NCI-H2081 (cell line): ENCODE measurements at regions not wholly inside any gene's neighbourhood (a gene's known extent, or its start where the extent isn't known, plus 50 kb on each side); places are given as distances from the start of the nearest gene placed in this dataset.
"Not testable (repeated sequence)": the region's sequence is repeated elsewhere in the genome, so short reads cannot be mapped to it uniquely, and the experiment has no call there.

ENCODE experiments used
- DNase-seq, 2 experiments: peaks; one replicate each; lab custom pipeline; 2025; lab: John Stamatoyannopoulos, UW

DNA sequence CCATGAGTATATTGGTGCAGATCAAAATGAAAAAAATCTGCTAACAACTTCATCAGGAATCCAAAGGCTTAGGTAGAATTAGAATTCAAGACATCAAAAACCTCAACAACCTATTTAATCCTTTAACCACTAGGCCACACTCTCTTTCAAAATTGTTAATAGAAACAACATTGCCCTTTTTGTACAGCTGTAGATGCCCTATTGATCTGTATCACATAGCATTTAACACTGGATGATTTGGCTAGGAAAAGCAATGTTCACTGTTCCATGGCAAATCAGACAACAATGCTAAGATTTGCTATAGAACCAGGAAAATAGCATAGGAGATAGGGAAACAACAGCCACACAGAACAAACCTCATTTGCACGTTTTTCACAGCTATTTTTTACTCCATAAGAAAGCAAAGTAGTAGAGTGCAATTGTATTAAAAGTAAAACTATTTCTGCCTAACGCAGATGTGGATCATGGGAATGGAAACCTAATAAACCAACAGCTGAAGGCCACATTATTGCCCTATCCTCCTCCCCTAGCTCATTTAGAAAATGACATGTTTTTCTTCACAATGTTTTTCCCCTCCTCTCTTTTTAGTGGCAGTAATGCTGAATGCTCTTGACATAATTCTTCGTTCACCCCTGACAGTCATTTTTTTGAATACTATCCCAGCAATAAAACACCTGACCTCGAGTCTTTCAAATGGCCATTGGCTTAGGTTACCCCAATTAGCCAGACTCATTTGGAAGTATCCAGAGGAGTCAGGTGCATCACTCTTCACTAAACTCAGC lies 373.0 kb upstream of the CCNH start:
- no peak for DNase-seq

DNA sequence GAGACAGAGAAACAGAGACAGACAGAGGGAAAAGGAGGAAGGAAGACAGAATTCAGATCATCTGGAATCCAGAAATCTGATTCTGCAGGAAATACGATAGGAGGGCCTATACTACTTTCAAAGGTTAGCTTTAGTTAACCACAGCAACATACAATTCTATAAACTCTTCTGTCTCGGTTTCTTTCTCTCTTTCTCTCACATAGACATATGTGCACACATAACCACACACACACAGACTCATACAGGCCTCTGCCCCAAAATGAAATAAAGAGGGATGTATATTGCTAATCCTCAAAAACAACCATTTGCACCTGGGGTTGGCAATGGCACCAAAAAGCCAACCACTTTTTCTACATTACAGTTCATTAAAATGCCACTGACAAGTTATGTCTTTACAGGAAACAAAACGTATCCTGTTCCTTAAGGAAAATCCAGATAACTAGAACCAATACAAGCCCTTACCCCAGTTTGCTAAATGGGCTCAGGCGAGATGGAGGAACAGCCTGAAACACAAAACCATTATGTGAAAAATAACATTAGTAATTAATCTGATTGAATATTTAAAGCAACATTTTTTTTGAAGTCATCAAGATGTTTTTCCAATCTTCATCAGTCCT lies 372.3 kb upstream of the CCNH start:
- no peak for DNase-seq

DNA sequence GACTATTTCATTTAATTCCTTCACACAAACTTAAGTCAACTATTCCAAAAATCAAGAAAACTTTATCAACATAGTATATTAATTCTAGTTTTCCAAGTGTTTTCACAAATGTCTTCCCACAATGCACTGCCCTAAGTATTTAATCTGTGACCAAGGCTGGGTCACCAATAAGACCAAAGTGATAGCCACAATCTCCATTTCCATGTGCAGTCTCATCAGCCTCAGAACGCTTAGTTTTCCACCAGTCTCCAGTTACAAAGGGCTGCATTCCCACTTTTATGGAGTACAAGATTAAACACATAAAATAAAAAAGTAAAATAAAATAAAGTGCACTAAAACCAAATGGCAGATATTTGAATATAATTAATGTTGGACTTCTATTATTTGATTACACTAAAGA lies 371.6 kb upstream of the CCNH start:
- no peak for DNase-seq

DNA sequence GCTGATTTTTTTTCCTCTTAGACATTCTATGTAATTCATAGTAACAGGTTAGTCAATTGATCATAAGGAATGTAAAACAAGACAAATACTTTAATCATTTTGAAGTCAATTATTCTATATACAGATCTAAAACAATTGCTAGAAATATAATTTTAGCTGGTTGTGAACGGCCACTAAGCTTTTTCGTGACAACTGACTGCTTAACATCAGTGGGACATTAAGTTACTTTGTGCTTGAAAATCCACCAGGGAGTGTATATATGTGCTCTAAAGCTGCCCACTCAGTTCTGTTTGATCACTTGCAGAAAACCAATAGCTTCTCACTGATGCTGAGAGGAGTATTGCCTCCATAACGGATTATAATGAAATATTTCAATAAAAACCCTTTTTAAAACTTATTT lies 370.2 kb upstream of the CCNH start:
- DNase-seq, result no peak

DNA sequence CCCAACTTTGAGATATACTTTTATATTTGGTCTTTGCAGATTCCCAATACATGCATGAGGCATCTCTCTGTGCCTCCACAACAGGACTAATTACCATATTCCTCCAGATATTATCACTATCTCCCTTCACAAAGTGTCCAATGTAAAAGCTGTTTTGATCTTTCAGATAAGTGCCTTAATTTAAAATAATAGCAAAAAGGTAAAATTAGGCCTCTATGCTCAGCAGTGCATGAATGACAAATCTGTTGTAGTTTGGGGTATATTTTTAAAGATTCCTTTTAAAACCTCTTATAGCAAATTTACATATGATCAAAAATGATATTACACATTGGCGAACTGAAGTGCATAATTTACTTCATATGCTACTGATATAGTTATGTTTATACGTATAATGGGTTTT lies 369.2 kb upstream of the CCNH start:
- DNase-seq, result no peak

DNA sequence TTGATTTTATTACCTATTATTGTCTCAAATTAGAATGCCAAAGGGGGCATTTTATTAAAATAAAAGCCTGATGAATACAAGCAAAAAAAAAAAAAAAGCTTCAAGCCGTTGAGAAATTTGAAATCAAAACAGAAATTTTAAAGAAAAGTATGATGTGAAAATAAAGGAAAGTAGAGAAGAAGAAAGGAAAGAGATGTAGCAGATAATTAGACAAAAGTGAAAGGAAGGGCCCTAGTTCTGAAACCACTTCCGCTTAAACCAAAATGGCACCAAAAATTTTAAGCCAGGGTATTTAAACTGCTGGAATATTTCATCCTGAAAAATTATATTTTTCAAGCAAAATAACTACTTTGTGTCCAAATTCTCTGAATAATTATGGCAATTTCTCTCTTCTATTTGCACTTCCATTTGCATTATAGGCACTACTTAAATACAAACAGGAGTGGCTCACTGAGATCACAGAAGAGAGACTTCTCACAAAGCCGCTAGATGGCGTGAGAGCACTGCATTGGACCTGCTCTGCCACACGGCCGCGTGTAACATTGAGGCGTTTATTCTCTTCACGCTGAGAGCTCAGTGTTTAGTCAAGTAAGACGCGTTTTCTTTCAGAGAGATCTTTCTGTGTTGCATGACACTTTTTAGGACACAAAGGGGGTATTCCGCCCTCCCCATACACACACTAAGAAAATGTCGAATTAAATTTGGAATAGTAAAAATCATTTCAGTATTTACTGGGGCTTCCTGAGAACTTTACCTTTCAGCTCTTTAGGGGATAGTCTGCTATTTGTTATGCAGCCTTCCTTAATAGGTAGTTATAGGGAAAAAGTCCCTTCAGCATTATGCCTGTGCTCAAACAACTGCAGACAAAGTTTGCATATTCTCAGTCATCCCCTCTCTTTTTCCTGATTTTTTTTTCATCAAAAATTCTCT lies 368.4 kb upstream of the CCNH start:
- DNase-seq, result peak; percentile 83 to 88

DNA sequence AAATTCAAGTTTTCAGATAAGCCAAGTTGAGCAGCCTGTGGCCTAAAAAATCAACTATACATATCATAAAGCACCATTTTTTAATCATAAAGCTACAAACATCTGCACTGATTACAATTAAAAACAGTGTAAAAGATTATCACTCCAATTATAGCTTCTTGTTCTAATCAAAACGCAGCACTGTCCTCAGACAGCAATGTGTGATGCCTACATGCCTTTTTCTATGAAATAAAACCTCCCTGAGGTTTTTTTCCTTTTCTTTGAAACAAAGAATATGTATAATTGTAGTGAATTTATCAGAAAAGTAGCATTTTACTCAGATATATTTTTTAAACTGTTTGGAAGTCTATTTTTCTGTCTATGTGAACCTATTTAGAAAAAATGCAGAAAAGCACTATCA lies 366.1 kb upstream of the CCNH start:
- DNase-seq, result no peak

DNA sequence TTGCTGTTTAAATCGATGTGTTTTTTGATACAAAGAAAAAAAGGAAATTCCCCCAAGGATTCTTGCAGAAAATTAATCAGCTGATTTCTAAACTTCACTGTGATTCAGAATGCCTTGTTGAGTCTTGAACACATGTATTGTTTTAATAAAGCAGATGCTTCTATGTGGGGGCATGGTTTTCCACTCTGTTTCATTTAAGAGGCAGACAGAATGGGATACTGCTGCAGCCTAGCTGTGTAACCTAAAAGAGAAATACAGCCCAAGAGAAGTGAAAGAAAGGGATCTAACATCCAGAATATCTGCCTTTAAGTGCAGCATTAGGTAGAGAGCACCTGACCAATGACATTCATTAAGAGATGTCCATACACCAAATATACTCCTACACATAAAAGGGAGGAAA lies 365.1 kb upstream of the CCNH start:
- no peak for DNase-seq

DNA sequence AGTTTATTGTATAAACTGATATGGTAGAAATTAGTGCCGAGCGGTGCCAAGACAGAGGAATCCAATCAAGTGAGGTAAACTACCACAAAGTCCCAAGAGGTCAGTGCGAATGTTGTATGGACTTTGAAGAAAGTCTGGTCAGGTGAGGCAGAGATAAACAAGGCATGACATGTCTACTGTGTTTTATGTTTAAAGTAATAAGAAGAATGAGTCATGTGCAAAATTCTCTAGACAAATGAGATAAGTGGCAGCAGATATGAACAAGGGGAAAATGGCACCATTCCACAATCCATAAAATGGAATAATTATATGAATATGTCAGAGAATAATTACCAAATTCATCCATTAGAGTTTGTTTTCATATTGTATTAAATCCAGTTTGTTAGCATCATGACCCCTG lies 364.1 kb upstream of the CCNH start:
- DNase-seq, result no peak

DNA sequence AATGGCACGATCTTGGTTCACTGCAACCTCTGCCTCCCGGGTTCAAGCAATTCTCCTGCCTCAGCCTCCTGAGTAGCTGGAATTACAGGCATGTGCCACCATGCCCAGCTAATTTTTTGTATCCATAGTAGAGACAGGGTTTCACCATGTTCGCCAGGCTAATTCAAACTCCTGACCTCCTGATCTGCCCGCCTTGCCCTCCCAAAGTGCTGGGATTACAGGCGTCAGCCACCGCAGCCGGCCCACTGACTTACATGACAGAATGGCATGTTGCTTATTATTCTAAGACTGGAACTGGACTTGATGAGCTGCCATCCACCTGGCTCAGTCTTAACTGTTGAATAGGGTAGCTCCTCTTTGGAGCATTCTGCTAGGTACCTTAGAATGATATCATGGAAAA lies 363.6 kb upstream of the CCNH start:
- DNase-seq, result not testable (repeated sequence)

DNA sequence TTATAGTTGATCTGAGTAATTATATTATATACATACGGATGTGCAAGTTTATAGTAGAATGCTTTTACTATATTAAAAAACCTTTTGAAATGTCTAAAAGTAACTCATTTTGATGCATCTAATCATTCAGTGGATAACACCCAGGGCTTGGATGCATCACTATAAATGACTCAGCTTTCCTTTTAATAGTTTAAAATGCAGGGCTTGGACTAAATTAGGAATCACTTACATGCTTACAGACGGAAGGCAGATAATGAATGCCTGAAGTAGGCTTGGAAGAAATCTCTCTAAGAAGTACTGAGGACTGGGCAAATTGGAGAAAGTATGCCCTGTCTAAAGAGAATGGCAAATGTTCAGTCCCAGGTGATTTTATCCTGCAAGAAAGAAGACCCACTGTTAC lies 362.5 kb upstream of the CCNH start:
- no peak for DNase-seq

DNA sequence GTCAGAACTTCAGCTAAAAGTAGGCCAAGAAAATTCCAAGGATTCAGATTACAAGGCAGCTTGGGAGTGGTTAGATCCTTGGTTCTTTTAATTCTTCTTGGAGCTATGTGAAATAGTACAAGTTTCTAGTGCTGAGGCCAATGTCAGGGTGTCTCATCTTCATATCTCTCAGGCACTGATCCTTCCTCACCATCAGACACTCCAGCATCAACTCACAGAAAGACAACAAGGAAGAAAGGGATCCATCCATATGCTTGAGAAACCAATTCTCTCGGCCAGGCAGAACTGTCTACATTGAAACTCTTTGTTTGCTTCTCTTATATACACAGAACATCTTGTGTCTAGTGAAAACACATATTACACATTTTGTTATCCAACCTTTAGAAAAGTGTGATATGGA lies 362.1 kb upstream of the CCNH start:
- no peak for DNase-seq

DNA sequence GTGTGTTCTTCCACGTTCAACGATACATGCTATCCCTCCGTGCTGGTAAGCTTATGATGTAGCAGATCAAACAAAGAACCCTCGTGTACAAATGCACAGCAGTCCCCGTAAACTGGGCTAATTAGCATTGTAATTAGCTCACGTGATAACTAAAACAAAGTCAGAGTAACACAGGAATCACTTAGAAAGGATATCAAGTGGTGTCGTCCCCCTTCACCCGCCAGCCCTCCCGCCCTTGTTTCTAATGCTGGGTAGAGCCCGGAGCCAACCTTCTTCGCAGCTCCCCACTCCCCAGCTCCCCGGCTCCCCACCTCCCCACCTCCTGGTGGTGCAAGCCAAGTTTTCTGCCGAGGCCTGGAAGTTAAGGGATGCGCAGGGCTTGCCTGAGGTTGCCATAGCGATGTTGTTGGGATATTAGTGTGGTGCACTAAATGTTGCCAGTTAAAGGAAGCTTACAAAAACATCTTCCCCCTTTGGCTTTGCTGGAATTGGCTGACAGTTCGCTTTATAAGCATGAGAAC lies 357.9 kb upstream of the CCNH start:
- no peak for DNase-seq

DNA sequence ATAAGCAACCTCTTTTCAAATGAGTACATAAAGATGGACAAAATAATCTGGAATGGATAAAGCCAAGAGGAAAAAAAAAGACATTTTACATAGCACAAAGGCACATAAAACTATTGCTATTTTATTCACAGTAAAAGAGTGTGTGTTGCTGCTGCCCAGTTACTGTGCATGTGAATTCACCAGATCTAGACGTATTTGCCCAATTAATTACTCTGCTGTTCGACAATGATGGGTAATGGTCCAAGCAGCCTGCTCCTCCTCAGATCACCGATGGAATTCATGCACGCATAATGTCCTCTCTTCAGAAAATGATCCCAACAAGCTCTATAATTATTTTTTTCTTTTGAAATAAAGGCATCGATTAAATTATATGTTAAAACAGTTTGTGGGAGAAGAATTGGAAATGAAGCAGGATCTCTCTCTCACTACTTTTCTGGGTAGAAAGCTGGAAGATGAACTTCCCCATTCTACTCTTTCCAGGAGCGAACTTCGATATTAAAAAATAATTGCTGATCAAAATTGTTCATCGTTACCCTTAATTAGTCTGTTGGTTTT lies 357.4 kb upstream of the CCNH start:
- no peak for DNase-seq

DNA sequence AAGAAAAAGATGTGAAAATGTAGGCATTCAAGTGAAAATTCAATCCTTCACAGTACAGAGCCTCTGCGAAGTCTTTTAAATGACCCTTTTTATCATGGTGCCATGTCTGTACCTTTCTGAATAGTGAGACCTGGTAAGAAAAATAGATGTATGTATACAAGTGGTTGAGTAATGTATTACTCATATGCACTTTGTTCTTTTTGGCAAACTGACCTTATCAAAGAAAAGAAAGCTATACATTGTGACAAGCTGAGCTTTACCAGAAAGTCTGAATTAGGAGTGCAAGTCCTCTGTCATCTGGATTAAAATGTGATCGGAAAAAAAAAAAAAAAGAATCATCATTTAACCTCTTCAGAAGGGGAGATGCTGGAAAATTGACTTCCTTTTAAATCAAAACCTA lies 356.4 kb upstream of the CCNH start:
- no peak for DNase-seq

DNA sequence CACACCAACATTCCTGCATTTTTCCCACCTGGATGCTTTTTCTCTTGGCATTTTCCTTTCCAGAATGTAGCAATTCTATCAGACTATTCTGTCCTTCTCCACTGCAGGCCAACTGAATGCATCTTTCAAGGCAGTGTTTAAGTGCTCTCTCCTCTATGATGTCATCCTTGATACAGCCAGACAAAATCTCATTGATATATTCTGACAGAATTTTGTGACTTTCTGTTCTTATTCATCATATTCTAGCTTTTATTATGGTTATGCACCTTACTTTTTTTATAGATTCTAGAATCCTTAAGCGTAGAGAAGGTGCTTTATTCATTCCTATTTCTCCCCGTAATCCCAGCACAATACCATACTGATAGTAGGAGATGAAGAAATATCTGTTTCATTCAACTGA lies 355.5 kb upstream of the CCNH start:
- no peak for DNase-seq

DNA sequence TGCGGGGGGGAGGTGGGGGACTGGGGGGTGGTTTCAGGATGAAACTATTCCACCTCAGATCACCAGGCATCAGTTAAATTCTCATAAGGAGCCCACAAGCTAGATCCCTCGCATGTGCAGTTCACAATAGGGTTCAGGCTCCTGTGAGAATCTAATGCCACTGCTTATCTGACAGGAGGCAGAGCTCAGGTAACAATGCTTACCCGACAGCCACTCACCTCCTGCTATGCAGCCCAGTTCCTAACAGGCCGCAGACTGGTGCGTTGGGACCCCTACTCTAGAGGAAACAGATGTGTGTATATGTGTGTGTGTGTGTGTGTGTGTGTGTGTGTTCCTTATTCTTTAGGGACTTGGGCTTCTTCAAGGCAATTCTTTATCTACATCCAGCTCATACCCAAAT lies 352.3 kb upstream of the CCNH start:
- no peak for DNase-seq

DNA sequence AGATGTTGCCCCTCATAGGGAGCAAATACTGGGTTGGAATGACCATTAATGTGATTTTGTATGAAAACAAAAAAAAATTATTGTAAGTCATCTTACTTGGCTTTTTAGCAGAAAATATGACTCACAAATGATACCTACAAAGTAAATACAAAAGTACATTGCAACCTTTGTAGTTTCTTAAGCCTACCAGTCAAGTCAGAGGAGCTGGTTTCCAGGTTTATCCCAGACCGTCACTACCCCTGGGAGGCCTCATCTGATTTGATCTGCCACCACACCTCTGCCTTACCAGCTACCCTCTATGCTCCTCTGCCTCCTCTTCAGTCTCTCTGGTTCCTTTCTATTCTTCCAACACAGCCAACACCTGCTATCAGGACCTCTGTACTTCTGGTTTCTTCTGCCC lies 349.9 kb upstream of the CCNH start:
- DNase-seq, result no peak

DNA sequence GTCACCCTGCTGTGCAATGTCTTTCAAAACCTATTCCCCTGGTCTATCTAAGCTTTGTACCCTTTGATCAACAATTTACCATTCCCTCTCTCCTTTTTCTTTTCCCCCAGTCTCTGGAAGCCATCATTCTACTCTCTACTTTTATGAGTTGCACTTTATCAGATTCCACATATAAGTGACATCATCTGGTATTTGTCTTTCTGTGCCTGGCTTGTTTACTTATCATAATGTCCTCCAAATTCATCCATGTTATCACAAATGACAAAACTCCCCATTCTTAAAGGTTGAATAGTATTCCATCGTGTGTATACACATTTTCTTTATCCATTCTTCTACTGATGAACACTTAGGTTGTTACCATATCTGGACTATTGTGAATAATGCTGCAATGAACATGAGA lies 344.2 kb upstream of the CCNH start:
- no peak for DNase-seq

DNA sequence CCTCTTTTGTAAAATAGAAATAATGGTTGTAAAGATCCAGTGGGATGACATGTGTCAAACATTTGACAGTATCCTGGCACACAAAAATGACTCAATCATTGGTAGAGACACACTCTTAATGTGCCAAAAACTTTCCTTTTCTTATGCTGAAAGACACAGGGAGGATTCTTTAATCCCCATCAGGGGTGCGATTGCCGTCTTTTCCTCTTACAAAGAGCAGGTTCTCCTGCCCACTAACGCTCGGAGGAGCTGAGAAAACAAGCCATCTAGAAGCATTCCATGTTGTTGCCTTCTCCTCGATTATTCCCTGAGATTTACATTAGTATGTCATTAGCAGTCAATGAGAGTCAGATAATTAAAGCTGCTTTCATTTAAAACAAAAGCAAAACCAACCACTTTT lies 342.6 kb upstream of the CCNH start:
- DNase-seq, result no peak

DNA sequence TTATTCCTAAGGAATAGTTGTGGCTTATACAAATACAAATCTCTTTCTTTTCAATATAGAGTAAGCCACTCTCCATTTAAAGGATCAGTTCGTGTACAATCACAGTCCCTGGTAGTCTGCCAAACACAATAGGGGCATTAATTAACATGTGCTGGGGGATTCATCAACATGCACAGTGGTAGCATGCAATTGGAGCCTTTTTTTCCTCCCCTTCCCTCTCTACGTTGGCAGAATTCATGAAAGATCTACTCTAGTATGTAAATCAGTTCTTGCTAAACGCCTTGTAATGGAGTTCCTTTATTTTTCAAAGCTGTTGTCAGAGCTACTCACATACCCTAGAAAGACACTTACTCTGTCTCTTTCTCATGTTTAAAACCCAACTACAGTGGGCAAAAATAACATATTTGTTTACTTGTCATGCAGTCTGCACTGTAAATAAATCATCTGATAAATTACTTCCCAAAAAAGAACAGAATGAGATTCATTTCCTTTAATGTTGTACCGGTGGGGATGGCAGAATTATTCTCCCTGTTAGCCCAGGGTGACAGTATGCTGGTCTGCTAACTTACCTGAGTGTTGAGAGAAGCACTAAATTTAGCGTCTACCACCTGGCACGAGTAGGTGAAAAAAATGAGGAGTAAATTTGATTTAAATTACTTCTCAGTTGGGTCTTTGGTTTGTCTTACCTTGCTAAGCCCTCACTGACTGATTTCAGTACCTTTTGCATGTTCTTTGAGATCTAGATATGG lies 341.5 kb upstream of the CCNH start:
- peak; percentile 73 to 91 for DNase-seq

DNA sequence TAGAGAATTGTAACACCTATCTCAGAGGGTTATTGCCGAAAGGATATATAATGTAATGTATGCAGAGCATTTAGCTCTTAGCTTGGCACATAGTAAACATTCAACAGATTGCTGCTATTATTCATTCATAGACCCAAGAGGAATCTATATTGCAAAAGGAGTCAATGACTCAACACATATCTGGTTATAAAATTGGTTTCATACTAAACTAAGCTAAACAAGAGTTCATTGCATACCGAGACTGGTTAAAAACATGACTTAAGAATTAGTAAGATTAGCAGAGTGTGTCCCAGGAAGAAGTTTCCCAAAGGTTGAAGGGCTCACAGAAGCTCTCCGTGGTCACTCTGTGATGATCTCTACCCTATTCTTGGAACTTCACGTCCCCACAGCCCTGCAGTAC lies 339.6 kb upstream of the CCNH start:
- no peak for DNase-seq
